GM19025 (cell line): ENCODE measurements at regions not wholly inside any gene's neighbourhood (a gene's known extent, or its start where the extent isn't known, plus 50 kb on each side); places are given as distances from the start of the nearest gene placed in this dataset.
"Not testable (repeated sequence)": the region's sequence is repeated elsewhere in the genome, so short reads cannot be mapped to it uniquely, and the experiment has no call there.

Source experiments
- ATAC-seq: cut with Tn5 transposase; IDR thresholded peaks from one replicate; pipeline ENCODE4 v1.9.1; 2021; ENCODE audit warnings: mild to moderate bottlenecking, low read depth, moderate library complexity; ENCODE audit not compliant: unreplicated experiment

DNA sequence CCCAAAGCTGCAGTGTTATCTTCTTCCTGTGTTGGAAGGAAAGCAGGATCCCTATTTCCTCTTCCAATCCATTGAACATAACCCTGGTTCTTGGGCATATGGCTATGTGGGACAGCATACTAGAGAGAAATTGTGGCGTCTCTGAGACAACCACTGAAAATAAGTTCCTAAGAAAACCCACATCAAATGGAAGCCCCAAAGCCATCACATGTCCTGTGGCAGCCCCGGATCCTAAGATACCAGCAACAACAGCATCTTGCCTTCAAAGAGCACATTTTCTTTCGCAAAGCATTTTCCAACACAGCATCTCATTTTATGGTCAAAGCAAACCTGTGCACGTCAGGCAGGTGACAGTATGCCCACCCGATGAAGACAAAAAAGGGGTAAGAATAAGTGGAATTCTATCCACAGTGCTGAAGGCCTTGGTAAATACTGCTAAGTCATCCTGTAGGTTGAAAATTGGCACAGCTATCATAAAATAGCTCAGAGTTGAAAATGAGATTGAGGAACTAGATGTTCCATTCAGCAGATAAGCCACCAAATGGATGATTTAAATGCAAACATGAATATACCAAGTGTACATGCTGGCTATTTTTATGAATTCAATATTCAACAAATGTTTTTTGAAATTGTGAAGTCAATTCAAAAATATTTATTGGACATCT is 232.2 kb downstream of the DLEU7 start:
- ATAC-seq = no peak

DNA sequence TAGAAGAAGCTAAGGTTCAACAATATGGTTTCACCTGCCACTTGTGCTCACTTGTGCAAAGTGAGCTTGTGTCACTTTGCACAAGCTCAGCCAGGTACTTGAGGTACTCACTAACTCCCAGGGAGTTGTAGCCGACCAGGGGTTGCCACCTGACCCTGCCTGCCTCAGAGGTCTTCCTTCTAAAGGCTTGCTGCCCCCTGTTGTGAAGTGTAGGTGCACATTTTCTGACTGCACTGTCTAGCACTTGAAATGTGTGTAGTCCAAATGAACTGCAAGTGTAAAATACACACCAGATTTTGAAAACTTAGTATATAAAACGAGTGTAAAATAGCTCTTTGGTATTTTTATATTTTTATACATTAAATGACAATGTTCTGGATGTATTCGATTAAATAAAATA is 230.8 kb downstream of the DLEU7 start:
- no peak for ATAC-seq

DNA sequence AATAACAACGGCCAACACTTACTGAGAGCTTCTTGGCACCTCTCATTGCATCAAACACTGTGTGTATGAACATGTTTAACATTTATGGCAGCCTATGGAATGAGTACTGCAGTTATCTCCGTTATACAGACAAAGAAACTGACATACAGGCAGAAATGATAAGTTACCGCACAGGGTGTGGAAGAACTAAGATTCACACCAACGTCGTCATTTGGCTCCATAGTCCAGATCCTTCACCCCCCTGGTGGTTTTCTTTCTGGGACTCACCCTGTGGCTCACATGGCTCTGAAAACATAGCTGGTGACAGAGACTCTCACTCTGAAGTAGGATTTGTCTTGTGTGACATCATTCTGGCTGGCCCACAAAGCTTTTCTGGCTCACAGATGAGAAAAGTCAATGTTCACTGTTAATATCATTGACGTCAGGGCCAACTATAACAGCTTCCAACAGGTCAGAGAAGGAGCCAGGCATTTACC is 230.1 kb downstream of the DLEU7 start:
- no peak for ATAC-seq

DNA sequence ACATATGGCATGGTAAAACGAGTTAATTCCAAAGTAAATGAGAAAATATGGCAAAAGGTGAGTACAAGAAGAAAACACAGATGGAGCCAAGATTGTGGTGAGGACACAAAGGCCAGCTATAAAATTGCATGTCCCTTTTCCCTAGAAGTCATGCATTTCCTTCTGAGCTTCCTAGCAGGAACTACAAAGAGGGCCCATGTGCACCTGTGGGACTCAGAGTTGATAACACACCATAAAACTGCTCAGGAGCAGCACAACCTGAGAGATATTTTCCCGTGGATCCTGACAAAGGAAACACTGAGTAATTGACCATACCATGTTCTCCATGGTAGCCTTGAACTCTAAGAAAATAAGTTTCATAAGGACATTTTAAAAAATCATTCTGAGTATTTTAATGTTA is 228.3 kb downstream of the DLEU7 start:
- ATAC-seq = no peak

DNA sequence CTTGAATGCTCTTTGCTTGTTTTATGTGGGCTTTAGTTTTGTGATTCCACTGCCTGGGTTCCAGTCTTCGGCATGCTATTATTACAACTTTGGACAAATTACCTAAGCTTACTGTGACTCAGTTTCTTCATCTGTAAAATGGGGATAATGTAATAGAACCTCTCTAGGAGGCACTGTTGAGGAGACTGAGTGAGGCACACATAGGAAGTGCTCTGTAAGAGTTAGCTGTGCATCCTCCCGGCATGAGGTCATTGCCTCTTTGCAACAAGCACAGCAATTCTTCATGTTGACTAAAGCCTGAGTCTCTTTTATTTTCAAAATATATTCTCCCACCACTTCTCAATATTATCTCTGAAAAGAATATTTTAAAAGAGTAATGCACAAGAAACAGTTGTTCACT is 227.4 kb downstream of the DLEU7 start:
- no peak for ATAC-seq

DNA sequence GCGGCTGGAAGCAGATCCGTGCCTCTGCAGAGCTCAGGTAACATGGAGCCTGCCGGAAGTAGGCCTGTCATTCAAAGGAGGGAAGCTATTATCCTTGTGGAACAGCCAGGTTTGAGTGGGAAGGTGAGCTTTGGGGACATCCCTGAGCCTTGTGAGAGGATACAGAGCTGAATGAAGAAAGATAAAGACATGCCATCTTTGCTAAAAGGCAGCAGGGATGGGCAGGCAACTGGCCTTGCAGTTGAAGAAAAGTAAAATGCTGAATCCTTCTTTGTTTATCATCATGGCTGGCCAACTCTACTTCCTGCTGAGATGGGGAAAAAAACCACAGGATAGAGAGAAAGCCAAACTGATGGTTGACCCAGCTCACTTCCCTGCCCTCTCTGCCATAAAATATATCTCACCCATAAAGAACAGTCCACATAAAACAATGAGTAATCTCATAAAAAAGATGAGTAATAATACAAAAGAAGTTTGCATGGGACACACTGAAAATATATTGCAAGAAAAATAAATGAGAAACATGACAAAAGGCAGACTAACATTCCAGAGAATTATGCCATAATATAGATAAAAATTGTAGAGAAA is 226.3 kb downstream of the DLEU7 start:
- no peak for ATAC-seq

DNA sequence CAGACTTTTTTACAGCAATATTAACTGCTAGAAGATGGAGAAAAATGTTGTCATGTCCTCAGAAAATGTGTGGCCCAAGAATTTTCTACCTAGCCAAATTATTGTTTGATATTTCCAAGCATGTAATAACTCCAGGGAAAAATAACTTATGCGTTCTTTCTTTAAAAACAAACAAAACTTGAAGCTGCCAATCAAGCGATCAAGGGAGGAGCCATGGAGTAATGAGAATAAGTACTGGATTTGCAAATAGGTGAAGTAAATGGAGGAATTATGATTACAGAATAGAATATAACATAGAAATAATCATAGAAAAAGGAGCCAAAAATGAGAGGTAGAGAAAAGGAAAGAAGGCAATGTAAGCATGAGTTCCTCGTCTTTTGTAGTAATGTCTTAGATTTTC is 225.3 kb downstream of the DLEU7 start:
- ATAC-seq = no peak

DNA sequence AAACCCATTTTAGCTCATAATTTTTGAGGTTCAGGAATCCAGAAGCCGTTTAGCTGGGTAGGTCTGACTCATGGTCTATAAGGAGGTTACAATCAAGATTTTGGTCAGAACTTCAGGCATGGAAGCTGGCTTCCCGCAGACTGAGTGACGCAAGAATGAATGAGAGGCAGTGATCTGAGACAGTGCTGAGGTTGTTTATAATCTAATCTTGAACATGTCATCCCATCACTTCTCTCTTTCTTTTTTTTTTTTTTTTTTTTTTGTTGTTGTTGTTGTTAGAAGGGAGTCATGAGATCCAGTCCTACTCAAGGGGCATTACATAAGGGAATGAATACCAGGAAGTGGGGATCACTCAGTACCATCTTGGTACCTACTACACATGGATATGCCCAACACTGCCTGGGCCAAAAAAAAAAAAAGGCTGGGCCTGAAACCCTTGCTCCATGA is 217.4 kb downstream of the DLEU7 start:
- ATAC-seq = no peak

DNA sequence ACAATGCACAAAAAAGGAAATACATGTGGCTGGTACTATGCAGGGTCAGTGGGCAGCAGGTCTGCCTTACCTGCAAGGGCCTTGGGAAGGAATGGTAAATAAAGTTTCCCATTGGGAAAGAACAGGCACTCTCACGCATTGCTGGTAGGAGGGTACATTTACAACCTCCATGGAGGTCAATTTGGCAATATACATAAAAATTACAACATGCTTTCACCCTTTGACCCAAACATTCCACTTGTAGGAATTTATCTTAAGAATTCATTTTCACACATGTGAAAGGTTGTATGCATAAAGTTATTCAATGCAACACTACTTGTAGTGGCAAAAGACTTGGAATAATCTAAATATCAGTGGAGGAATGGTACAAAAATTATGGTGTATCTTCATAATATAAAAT is 216.4 kb downstream of the DLEU7 start:
- ATAC-seq = no peak

DNA sequence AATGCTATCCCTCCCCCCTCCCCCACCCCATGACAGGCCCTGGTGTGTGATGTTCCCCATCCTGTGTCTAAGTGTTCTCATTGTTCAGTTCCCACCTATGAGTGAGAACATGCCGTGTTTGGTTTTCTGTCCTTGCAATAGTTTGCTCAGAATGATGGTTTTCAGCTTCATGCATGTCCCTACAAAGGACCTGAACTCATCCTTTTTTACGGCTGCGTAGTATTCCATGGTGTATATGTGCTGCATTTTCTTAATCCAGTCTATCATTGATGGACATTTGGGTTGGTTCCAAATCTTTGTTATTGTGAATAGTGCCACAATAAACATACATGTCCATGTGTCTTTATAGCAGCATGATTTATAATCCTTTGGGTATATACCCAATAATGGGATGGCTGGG is 215.0 kb downstream of the DLEU7 start:
- not testable (repeated sequence) for ATAC-seq

DNA sequence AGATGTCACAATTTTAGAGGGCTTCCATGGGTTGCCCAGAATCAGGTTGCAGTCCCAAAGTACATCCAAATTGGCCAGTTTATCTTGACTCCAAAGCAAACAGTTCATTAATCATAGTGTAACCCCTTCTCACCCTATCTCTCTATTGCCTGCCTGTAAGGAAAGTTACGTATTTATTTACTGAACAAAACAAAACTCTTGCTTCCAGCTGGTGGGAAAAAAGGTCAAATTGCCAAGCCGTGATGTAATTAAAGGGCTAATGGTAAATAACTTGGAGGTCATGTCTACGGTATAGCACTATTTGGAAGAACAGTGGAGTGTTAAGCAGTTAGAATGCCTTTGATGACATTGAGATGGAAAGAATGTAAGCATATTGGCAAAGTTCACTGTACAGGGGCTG is 214.0 kb downstream of the DLEU7 start:
- no peak for ATAC-seq

DNA sequence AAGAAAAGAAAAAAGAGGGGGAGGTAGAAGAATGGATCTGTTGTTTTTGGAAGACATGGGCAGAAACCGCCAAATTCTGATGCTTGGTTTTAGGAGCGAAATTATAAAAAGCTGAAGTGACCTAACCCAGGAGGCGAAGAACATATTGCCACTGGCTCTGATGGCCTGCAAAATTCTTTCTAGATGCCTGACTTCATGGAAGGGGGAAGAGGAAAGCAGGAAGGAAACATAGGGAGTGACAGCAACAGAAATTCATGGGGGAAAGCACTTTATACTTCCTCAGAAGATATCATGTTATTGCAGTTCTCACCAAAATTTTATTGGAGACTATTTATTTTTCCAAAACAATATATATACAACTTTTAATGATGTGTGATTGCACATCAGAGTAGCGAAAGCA is 213.5 kb downstream of the DLEU7 start:
- ATAC-seq = no peak

DNA sequence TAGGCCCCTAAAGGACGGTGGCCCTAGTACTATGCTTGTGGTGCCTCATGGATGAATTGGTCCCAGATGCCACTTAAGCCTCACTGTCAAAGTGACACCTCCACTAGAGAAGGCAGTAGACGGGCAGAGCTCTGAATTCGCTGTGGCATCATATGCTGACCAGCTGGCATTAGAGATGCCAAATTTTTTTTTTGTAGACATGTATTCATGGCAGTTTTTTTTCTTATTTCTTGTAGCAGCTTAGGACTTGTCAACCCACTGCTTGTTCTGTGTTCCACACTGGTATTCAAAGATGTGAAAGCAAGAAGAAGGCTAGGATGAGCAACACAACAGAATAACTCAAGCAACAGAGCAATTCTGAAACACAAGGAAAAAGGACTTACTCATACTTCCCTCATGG is 212.5 kb downstream of the DLEU7 start:
- no peak for ATAC-seq

DNA sequence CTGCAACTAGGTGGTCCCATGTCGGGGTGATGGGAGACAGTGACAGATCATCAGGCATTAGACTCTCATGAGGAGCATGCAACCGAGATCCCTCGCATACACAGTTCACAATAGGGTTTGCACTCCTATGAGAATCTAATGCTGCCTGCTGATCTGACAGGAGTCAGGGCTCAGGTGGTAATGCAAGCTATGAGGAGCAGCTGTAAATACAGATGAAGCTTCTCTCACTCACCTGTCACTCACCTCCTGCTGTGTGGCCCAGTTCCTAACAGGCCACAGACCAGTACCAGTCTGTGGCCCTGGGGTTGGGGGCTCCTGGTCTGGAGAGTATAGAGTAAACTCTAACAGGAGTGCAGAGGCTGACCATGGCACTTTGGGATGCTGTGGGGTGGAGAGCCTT is 209.2 kb downstream of the DLEU7 start:
- ATAC-seq = no peak

DNA sequence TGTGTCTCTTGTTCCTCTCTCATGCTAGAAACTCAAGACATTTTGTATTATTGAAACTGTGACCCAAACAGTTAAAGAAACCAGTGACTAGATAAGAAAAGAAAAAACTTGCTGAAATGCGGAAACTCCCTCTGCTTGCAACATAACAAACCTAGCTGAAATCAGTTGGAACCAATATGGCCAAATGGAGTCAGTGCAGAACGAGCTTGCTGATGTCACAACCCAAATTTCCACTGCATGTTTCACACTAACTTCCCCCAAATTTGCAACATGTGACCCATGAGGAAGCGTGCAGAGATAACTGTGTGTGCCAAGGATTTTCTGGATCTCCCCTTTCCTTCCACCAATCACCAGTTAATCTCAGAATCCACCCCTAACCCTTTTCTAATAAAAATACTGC is 208.0 kb downstream of the DLEU7 start:
- ATAC-seq = peak; percentile 36

DNA sequence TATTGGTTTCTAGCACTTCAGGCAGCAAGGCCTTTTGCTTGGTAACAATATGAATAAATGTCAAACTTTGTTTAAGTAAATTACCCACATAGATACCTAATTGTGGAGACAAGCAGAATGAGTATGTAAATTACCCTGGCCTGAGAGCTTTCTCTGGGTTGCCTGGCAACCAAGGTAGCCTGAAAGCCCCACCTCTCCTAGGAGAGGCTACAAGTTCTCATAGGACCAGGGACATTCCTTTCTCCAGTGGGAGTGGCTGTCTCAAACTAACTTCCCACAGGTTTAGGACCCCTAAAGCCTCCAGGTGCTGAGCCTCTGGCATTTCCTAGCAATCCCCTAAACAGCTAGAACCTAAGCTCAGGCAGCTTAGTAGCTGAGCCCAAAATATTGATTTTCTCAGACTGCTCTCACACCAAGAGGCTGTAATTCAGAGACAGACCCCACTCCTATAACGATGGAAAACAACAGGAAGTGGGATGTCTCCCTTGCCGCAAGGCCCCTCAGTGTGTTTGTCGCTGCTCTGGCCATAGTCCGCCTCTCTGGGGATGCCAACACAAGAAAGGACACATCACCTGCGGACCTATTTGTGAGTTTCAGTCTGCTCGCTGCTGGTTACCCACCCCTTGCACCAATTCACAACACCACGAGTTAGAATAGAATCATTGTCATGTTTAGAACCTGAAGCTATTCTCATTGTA is 207.3 kb downstream of the DLEU7 start:
- peak; percentile 86 for ATAC-seq

DNA sequence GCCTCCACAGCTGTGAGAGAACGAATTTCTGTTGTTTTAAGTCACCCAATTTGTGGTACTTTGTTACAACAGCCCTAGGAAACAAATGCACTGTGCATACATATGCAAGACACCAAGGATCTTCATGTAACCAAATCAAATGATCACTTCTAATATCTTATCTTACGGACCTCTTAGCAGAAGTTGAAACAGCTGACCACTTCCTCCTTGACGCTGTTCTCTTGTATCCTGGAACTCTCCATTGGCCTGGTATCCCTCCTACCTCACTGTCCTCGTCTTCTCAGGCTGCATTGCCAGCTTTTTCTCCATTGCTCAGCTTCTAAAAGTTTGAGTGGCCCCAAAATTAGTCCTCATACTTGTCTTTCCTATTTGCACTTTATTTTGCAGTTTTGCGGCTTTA is 200.4 kb downstream of the DLEU7 start:
- no peak for ATAC-seq

DNA sequence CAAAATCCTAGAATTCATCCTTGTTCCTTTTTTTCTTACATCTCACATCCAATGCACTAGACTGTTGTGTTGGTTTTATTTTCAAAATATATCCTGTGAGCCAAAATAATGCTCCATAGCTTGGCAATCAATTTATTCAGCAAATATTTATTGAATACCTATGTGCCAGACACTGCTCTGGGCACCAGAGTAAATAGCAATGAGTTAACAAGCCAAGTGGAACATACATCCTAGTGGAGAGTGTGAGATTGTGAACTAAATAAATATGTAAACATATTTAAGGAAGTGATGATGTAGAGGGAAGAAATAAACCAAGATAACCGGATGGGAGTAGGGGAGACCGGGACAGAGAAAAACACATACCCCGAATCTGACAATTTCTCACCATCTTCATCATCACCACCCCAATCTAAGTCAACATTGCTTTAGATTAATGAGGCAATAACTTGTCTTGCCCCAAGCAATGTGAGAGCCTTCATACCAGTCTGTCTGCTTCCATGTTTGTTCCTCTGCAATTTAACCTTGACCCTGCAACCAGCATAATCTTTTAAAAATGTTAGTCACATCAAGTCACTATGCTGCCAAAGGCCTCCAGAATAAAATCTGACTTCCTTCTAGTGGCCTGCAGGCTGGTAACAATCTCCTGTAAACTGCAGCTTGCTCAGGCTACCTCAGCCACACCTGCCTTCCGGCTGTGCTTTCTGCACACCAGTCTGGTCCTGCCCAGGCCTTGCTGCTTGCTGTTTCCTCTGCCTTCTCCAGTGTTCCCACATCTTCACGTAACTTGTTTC is 199.2 kb downstream of the DLEU7 start:
- no peak for ATAC-seq

DNA sequence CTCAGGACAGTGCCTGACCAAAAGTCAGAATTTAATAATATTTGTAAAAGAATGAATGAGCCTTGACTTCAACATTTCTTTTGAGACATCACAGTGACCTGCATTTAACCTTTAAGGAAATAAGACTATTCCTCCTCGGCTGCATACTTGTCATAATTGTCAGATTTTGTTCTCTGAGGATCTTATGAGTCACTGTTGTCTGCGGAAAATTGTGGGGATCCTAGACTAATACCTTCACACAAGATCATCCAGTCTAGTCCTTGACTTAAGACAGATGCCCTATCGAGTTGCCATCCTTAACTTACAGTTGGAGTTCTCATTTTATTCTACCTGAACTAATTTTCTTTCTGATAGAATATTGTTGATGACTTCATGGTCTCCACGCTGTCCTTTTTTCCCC is 198.4 kb downstream of the DLEU7 start:
- ATAC-seq = no peak

DNA sequence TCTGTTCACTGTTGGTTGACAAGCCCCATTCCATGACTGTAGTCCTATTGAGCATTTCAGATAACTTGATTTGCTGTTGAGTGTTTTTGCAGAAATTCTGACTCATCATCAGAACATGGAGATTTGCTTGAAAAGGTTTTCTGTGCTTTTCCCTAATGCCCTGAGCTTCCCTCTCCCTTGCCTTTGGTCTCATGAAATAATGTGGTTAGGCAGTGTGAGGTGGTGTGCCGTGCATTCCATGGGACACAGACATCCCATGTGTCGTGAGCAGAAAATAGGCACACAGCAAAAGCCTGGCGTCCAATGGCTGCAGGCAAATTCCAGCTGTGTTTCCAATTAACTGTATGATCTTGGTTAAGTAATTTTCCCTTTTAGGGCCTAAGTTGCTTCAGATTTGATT is 197.4 kb downstream of the DLEU7 start:
- ATAC-seq = no peak

DNA sequence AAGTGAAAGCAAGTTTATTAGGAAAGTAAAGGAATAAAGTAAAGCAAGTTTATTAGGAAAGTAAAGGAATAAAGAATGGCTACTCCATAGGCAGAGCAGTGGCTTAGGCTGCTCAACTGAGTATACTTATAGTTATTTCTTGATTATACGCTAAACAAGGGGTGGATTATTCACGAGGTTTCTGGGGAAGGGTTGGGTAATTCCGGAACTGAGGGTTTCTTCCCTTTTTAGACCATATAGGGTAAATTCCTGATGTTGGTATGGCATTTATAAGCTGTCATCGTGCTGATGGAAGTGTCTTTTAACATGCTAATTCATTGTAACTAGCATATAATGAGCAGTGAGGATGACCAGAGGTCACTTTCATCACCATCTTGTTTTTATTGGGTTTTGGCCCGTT is 194.3 kb downstream of the DLEU7 start:
- ATAC-seq = no peak
